Inflammatory macrophage (primary cell): ENCODE measurements at regions not wholly inside any gene's neighbourhood (a gene's known extent, or its start where the extent isn't known, plus 50 kb on each side); places are given as distances from the start of the nearest gene placed in this dataset.
"Not testable (repeated sequence)": the region's sequence is repeated elsewhere in the genome, so short reads cannot be mapped to it uniquely, and the experiment has no call there.

Source experiments
- DNase-seq, 2 donors: peaks; one replicate each; pipeline ENCODE4 v3.0.0-alpha.2; 2020 to 2022

DNA sequence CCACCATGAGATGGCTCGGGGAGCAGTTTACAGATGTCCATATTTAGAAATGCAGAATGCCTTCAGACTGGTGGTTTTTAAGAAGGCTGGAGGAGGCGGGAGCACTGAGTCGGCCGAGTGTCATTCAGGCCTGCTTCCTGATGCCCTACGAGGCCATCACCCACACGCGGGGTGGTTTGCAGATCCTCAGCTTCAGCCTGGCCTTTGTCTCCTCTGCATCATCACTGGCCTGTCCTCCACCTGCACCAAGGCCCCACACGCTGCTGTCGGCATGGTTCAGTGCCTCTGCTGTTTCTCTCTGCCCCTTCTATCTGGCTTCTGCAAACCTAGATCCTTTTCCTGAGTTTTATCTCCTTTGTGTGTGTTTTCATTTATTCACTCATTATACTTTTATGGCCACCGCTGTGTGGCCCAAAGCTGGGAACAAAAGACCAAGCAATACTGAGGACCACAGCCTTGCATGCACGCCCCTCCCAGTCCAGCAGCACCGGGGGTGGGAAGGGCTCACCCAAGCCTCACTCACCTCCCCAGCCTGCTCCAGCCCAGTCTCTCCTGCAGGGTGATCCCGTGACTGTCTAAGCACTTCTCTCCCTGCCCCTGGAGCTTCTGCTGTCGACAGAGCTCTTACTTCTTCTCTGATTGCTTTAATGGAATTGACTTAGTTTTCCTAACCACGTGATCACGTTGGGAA, 240.8 kb downstream of the TEX29 start:
- DNase-seq = no peak

DNA sequence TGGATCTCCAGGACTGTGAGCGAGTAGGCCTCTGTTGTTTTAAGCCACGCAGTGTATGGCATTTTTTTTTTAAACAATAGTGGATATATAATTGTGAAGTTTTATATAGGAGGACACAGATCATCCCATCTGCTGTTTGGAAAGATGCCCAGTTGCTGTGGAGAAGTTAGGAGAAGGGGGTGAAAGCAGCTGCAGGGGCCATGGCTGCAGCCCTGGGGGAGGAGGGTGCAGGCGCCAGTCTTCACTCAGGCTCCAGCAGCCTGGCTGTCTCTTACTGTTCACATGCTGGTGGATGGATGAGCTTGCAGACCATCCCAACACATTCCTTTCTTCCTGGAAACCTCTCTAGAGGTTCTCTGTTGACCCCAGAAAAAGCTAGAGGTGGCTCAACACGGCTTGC, 242.3 kb downstream of the TEX29 start:
- no peak for DNase-seq

DNA sequence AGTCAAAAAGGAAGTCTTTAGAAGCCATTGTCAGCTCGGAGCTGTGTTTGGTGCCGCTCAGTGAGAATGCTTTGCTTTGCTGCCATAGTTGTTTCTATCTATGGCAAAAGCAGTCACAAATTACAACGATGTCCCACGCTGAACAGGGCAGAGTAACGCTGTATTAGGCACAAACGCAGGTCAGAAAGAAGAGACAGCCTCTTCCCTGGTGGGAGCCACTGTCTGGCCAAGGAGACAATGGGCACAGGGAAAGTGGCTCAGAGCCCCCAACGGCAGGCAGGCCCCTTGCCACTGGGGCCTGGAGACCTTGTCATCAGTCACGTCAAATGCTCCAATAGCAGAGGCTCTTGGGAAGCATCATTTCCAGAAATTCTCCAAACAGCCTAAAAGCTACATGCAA, 244.2 kb downstream of the TEX29 start:
- no peak for DNase-seq

DNA sequence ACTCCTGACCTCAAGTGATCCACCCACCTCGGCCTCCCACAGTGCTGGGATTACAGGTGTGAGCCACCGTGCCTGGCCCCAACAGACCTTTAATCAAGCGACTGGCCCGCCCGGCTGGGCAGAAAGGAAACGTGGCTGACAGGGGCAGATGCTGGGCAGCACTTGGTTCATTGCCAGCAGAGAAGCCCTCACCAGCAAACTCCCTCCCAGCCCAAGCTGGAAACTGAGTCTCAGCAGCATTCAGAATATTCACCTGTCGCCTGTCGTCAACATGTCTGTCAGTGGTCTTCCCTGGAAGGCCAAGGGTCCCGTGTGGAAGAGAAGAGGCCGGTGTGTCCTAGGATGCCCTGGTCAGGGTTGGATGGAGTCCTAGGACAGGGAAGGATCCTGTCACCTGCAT, 245.0 kb downstream of the TEX29 start:
- DNase-seq = no peak

DNA sequence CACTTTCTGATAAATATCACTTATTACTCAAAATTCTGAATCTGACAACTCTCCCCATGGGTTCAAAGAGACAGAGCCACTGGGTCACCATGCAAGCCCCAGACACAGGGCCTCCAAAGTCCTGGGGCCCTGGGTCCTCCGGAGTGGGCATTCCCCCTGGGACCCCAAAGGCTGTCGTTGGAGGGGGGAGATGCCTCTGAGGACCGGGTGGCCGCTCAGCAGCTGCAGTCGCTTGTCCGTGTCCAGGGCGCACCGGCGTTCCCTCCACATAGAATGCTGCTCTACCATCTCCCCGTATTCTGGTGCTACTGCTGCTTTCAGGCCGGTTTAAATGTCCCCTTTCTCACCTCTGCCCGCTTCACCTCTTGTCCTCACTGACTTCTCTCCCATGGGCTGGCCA, 246.1 kb downstream of the TEX29 start:
- no peak for DNase-seq

DNA sequence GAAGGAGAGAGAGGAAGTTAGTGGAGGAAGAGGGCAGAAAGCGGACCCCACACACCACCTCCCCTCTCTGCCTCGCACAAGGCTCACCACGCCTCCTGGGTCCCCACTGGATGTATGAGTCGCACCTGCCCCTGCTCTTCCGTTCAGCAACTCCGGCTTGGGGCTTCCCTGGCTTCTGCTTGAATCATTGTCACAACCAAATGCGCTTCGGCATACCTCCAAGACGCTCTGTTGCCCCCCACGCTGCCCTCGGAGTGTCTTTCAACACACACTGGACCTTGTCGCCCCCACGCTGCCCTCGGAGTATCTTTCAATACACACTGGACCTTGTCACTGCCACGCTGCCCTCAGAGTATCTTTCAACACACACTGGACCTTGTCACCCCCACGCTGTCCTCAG, 247.2 kb downstream of the TEX29 start:
- DNase-seq = no peak

DNA sequence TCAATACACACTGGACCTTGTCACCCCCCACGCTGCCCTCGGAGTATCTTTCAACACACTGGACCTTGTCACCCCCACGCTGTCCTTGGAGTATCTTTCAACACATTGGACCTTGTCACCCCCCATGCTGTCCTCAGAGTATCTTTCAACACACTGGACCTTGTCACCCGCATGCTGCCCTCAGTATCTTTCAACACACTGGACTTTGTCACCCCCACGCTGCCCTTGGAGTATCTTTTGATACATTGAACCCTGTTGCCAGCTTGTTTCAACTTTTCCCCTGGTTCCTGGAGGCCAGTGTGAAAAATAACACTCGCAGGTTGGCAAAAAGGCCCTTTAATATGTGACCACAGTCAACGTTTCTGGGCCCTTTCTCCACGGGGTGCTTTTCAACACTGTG, 247.8 kb downstream of the TEX29 start:
- DNase-seq = no peak

DNA sequence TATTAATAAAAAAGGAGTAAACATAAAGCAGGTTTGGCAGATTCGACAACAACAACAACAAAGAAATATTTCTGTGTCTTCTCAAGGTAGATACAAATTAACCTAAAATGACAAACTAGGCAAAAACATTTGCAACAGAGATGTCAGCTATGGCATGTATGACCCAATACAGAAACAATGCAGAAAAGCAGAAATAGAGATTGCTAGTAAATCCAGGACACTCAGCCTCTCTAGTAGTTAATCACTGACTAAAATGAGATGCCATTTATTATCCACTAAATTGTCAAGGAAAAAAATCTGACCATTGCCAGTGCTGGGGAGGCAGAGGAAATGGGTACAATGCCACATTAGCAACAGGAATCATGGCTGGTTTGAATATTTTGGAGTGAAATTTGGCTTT, 250.5 kb downstream of the TEX29 start:
- no peak for DNase-seq

DNA sequence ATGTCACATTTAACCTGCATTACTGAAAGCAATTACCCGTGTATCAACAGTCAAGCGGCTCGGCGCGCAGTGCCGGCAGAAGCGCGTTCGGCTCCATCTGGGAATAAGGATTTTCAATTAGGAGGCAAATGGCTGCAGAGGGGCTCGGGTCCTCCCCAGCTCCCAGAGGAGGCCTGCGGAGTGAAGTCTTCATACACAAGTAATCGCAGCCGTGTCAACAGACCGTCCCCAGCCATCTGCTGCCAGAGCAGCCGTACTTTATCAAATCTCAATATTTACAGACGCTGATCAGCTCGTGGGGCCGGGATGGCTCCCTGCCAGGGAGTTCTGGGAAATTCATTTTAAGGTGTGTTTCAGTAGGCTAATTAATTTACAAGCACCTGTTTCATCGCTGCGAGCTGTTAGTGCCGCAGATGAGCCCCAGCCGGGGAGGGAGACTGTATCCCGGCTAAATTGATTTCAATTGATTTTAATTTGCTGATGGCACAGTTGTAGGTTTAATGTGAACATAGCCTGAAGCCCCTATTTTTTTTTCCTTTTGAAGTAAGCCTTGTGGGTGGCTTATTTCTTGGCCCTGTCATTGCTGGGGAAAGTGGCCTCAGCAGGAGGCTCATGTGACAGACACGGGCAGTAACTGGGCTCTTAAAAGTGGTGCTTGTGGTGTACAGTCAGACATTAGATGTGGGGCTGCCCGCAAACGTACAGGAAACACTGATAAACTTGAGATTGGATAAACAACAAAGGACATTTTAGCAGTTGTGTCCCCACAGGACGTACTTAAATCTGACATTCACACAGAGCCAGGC, 252.7 kb downstream of the TEX29 start:
- DNase-seq = no peak

DNA sequence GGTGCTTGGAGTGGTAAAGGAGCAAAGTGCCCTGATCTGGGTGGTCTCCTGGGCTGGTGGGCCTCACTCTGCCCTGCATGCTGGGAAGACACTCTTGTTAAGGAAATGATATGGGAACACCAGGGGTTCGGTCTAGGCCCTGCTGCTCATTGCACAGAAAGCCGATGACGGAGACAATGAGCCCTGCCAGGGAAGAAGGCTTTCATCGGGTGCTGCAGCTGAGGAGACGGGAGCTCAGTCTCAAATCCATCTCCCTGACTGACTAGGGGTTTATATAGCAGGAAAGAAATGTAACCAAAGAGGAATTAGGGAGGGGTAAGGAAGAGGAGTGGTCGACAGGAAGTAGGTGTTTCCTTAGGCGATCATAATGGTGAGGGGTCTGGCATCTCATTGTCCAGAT, 253.4 kb downstream of the TEX29 start:
- DNase-seq = no peak

DNA sequence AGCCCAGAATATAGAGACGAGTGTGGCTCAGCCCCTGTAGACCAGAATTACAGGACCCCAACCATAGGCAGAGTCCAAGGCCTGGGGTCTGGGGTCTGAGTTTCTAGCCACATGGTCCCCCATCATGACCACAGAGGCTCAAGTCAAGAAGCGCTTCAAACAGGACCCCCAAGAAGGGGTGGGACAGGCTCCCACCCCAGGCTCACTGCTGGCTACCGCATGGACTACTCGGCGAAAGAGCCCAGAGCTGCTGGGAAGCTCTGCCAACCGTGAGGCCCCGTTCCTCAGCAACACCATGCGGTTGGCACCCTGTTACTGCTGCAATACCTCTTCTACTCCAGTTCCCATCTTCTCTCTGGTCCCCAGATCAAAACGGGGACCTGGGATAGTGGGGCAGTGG, 254.8 kb downstream of the TEX29 start:
- DNase-seq = no peak

DNA sequence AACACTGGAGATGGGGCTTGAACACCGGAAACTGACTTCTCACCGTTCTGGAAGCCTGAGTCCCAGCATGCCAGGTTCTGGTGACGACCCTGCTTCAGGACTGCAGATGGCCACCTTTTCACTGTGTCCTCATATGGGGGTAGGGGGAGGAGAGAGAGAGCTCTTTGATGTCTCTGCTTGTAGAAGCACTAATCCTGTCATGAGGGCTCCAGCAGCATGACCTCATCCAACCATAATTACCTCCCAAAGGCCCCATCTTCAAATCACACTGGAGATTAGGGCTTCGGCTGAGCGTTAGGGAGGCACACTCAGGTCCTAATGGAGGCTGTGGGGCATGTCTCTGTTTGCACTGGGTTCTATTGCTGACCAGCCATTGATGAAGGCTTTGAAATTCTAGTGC, 255.3 kb downstream of the TEX29 start:
- DNase-seq = no peak

DNA sequence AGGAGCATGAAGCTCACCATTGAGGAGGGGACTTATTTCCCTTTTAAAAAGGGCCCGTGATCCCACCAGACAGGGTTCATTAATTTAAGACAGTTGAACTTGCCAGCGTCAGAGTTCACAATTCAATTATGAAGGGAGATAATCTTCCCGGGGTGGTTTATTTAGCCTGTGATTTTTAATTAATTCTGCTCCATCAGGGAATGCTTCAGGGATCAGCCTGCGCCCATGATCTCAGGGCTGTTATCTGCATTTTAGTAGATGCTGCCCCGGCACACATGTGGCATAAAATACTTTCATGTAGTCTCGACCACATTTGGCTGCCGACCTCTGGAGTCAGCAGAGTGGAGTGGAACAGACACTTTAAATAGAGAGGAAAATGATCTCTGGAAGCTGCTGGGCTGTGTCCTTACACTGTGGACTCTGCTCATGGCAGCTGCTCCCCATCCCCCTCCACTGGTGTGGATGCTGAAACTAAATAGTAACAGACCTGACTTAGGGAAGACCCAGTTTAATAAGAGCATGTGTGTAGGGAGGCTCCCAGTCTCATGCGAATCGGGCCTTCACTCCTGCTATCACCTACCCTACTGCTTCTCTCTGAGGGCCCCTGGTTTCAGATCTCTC, 256.9 kb downstream of the TEX29 start:
- DNase-seq = no peak

DNA sequence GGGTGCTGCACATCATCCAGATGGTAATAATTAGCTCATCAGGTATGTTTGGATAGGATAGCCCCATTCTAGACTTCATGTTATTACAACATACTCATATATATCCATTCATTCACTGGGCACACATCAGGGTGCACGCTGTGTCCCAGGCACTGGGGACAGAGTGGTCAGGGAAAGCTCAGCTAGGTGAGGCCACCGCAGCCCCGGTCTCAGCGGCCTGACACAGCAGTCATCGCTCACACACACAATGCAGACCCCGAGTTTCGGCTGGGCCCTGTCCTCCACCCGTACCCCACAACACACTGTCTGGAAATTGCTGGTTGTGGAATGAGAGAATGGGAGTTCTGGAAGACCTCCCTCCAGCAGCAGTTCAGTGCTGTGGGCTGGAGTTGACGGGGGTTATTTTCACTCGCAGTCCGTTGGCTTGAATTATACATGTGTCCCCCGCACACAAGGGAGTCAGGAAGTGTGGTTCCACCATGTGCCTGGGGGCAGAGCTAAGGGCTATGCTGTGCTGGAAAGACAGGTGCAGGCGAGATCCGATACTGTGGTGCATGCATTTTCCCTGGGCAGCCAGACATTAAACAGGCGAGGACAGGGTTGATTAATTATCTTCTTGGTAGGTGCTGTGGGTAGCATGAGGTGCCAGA, 257.6 kb downstream of the TEX29 start:
- DNase-seq = no peak

DNA sequence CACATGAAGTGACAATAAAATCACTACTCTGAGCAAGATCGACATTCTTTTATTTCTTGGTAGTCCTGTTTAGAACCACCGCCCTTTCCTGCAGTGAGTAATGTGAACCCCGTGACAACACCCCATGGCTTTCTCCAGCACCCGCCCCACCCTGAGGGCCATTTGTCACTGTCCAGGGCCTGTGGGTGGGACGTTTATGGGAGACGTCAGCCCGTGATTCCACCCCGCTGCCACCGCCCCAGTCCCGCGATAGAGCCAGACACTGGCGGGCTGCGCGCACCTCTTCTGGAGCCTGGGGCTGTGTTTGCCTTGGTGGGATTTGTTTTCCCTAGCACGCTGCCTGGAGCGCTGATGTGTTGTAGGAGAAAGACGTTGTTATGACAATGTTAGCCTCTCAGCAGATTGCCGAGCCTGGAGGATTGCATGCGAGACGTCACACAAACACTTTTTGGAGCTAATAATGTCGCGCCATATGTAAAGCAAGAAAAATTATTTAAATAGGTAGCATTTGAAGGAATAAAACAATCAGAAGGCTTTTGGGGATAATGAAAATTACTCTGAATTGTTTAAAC, 263.7 kb downstream of the TEX29 start:
- no peak for DNase-seq

DNA sequence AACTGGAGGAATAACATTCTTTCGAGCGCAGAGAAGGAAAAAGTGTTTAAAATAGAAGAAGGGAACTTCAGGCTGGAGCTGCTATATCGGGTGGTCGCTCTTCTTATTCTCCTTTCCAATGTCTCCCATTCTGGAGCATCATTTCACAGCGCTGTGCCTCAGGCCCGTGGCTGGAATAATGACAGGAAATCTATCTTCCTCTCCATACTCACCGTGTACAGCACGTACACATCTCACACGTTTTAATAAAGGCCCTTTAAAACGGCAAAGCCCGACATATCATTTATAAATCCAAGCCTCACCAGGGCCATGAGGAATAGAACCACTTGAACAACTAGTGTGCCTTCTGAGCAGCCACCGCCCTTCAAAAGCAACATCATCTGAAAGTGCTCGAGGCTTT, 264.4 kb downstream of the TEX29 start:
- DNase-seq = no peak

DNA sequence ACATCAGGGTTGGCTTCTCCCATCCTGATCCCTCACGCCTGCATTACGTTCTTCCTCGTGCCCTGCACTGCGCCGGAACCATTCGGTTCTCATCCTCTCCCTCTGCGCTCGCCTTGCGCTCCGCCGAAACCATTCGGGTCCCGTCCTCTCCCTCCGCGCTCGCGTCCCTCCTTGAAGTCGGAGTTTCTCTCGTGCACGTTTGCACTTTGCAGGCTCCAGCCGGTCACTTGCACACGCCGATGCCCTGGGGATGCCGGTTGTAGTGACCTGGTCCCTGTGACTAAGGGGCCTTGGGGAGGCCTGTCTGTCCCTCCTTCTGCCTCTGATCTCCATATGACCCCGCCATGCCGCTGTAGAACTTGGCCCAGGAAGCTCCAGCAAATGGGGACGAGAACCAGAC, 265.8 kb downstream of the TEX29 start:
- no peak for DNase-seq

DNA sequence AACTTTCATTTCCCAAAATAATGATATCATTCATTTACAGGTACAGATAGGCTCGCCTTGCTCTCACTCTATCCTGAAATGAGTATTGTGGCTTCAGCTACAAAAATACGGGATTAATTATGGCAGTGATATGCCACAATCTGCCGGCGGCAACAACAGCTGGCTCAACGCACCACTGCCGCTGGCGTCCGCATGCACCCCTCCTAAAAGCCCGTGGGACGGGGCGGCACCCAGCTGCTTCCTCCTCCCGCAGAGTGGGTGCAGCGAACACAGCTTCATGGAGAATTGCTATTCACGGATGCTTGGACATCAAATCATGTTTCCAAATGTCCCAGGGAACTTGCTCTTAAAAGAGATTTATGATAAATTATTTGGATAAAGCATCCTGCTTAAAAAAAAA, 266.8 kb downstream of the TEX29 start:
- no peak for DNase-seq

DNA sequence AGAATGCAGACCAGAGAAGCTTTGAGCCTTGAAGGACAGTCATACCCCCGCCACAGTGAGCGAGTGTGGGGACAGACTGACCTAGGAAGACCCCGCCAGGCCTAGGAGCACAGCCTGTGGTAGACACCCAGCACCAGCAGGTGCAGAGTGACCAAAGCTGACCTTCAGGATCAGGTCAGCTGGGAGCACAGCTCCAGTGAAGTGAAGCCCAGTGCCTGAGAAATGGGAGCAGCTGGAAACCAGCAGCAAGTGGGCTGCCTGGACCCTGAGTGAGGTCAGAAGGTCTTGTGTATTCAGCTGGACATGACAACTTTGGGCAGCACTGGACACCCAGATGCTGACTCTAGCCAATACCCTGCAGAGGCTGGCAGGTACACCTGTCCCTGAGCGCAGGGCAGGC, 268.9 kb downstream of the TEX29 start:
- DNase-seq = no peak

DNA sequence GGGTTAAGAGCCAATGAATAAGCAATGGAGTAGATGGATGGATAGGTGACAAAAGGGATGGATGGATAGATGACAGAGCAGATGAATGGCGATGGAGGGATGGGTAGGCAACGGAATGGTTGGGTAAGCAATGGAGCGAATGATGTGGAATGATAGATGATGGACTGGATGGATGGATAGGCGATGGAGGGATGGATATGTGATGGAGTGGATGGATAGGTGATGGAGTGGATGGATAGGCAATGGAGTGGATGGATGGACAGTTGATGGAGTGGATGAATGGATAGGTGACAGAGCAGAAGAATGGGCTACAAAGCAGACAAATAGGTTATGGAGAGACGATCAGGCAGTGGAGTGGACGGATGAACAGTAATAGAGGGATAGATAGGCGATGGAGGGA, 269.6 kb downstream of the TEX29 start:
- DNase-seq = no peak

DNA sequence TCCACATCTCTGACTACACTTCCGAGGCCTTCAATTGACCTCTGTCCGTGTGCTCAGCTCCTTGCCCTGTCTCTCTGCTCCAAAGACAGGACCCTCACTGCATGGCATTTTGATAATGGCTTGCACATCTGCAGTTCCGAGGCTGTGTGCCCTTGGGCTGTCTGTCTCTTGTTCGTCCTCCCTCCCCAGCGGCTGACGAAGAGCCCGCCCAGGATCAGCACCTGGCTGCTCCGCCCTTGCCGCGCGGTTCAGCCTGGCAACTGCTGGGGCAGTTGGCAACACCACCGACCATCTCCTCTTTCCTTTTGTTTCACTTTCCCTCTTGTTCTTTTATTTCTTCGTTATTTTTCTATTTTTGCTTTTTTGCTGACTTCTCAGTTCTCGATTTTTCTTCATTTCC, 270.4 kb downstream of the TEX29 start:
- no peak for DNase-seq

DNA sequence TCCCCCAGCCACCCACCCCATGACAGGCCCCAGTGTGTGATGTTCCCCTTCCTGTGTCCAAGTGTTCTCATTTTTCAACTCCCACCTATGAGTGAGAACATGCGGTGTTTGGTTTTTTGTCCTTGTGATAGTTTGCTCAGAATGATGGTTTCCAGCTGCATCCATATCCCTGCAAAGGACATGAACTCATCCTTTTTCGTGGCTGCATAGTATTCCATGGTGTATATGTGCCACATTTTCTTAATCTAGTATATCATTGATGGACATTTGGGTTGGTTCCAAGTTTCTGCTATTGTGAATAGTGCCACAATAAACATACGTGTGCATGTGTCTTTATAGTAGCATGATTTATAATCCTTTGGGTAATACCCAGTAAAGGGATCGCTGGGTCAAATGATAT, 273.0 kb downstream of the TEX29 start:
- DNase-seq = not testable (repeated sequence)

DNA sequence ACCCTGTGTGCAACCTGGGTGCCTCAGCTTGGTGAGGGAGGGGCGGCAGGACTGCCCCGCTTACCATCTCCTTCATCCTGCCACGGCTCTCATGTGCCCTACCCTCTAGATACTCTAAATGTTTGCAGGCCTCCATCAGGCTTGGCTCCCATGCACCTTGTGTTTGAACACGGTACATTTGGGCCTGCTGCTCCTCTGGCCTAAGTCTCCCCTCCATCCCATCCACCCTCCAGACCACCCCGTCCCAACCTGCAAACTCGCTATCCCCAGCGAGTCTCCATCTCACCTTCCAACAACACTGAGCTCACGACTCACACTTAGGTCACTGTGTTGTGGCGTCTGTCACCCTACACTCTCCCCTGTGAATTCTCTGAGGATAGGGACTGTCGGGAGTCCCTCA, 274.2 kb downstream of the TEX29 start:
- DNase-seq = no peak
